Liver (tissue), 8 donors: ENCODE measurements at regions not wholly inside any gene's neighbourhood (a gene's known extent, or its start where the extent isn't known, plus 50 kb on each side); places are given as distances from the start of the nearest gene placed in this dataset.

ENCODE experiments used
- DNase-seq: peaks from one replicate; pipeline ENCODE4 v3.0.0-alpha.2; 2017; ENCODE audit warnings: low spot score
- H3K27ac ChIP-seq, 2 donors: one replicate each; pipeline ENCODE4 v1.7.0; 2013; ENCODE audit warnings: inconsistent platforms in 2 of 2, low read length in 2 of 2, control low read depth in 1 of 2, low read depth in 1 of 2, mild to moderate bottlenecking in 1 of 2
- H3K27me3 ChIP-seq, 4 donors: one replicate each; pipeline versions ENCODE4 v1.6.1 to v1.7.0; 2013; ENCODE audit warnings: low read length in 3 of 4, inconsistent platforms in 1 of 4, mild to moderate bottlenecking in 1 of 4, moderate library complexity in 1 of 4; ENCODE audit not compliant: control insufficient read depth in 4 of 4, insufficient read depth in 4 of 4
- H3K36me3 ChIP-seq, 4 donors: one replicate each; pipeline versions ENCODE4 v1.6.1 to v1.7.0; 2013; ENCODE audit warnings: low read length in 3 of 4, mild to moderate bottlenecking in 3 of 4, low read depth in 1 of 4, moderate library complexity in 1 of 4; ENCODE audit not compliant: control insufficient read depth in 4 of 4, insufficient read depth in 3 of 4
- H3K4me1 ChIP-seq, 4 donors: one replicate each; pipeline versions ENCODE4 v1.6.1 to v1.7.0; 2013; ENCODE audit warnings: low read length in 3 of 4, mild to moderate bottlenecking in 3 of 4, moderate library complexity in 1 of 4; ENCODE audit not compliant: control insufficient read depth in 4 of 4, insufficient read depth in 4 of 4
- H3K4me3 ChIP-seq, 3 donors: one replicate each; pipeline versions ENCODE4 v1.6.1 to v1.7.0; 2013; ENCODE audit warnings: low read length in 3 of 3, control low read depth in 1 of 3, low read depth in 1 of 3, mild to moderate bottlenecking in 1 of 3
- H3K9ac ChIP-seq, 2 donors: one replicate each; pipeline ENCODE4 v1.7.0; 2013; ENCODE audit warnings: low read length in 2 of 2, mild to moderate bottlenecking in 2 of 2, moderate library complexity in 2 of 2, control low read depth in 1 of 2, low read depth in 1 of 2
- H3K9me3 ChIP-seq, 4 donors: one replicate each; pipeline versions ENCODE4 v1.6.1 to v1.7.0; 2013; ENCODE audit warnings: low read length in 3 of 4; ENCODE audit not compliant: control insufficient read depth in 4 of 4
- EGR1 ChIP-seq, 2 donors: IDR thresholded peaks; 2 replicates each; pipeline ENCODE4 v1.6.1; 2016 to 2018; ENCODE audit warnings: antibody characterized with exemption in 2 of 2, low read depth in 2 of 2
- FOXA1 ChIP-seq: IDR thresholded peaks from 2 replicates; pipeline ENCODE4 v1.6.1; 2016; ENCODE audit warnings: antibody characterized with exemption
- FOXA2 ChIP-seq: IDR thresholded peaks from 2 replicates; pipeline ENCODE4 v1.6.1; 2016; ENCODE audit warnings: antibody characterized with exemption
- GABPA ChIP-seq, 2 donors: IDR thresholded peaks in 1 of 2; conservative IDR thresholded peaks in 1 of 2; 2 replicates each; pipeline ENCODE4 v1.6.1; 2016; ENCODE audit warnings: antibody characterized with exemption in 2 of 2, mild to moderate bottlenecking in 1 of 2, moderate library complexity in 1 of 2
- HNF4A ChIP-seq, 2 donors: conservative IDR thresholded peaks; 2 replicates each; pipeline ENCODE4 v1.6.1; 2016; ENCODE audit warnings: antibody characterized with exemption in 2 of 2, mild to moderate bottlenecking in 2 of 2
- HNF4G ChIP-seq: IDR thresholded peaks from 2 replicates; pipeline ENCODE4 v1.6.1; 2016; ENCODE audit warnings: antibody characterized with exemption
- JUND ChIP-seq, 2 donors: IDR thresholded peaks; 2 replicates each; pipeline ENCODE4 v1.6.1; 2016; ENCODE audit warnings: antibody characterized with exemption in 2 of 2
- MAX ChIP-seq: IDR thresholded peaks from 2 replicates; pipeline ENCODE4 v1.6.1; 2016; ENCODE audit warnings: antibody characterized with exemption
- NR2F2 ChIP-seq: IDR thresholded peaks from 2 replicates; pipeline ENCODE4 v1.6.1; 2016; ENCODE audit warnings: antibody characterized with exemption
- RAD21 ChIP-seq, 2 donors: IDR thresholded peaks; 2 replicates each; pipeline ENCODE4 v1.6.1; 2016; ENCODE audit warnings: antibody characterized with exemption in 2 of 2, mild to moderate bottlenecking in 2 of 2
- RXRA ChIP-seq, 2 donors: IDR thresholded peaks; 2 replicates each; pipeline ENCODE4 v1.6.1; 2017 to 2018; ENCODE audit warnings: antibody characterized with exemption in 2 of 2, mild to moderate bottlenecking in 1 of 2
- SP1 ChIP-seq: IDR thresholded peaks from 2 replicates; pipeline ENCODE4 v1.6.1; 2018; ENCODE audit warnings: antibody characterized with exemption, mild to moderate bottlenecking
- TAF1 ChIP-seq: conservative IDR thresholded peaks from 2 replicates; pipeline ENCODE4 v1.6.1; 2016; ENCODE audit warnings: antibody characterized with exemption, mild to moderate bottlenecking
- YY1 ChIP-seq: IDR thresholded peaks from 2 replicates; pipeline ENCODE4 v1.6.1; 2016; ENCODE audit warnings: antibody characterized with exemption, mild to moderate bottlenecking
- ZBTB33 ChIP-seq: IDR thresholded peaks from 2 replicates; pipeline ENCODE4 v1.6.1; 2016; ENCODE audit warnings: antibody characterized with exemption
- WGBS: extraction: QIAGEN DNeasy Blood & Tissue Kit; methylation state at CpG from one replicate; pipeline ENCODE4 v1.1.7; 2013; 5-methylcytosine and 5-hydroxymethylcytosine counted together
- TF ChIP-seq, protein P1 (sequence below): IDR thresholded peaks from 2 replicates; pipeline ENCODE4 v1.6.1; 2016; ENCODE audit warnings: antibody characterized with exemption
- TF ChIP-seq, protein P2 (sequence below): IDR thresholded peaks from 2 replicates; pipeline ENCODE4 v1.6.1; 2016; ENCODE audit warnings: antibody characterized with exemption, mild to moderate bottlenecking
- TF ChIP-seq, protein P3 (sequence below): fragments of 150-350 bp; IDR thresholded peaks from 2 replicates; pipeline ENCODE4 v1.5.1; 2017; ENCODE audit warnings: improper control_type of control experiment, low read depth, low read length; ENCODE audit not compliant: missing input control
- donor health status: healthy.
- donor health status: healthy.
- donor health status: healthy.
- donor health status: healthy.
- donor health status: healthy.

GRCh38 chr20:59413326-59413865 is 113.0 kb downstream of the EDN3 start:
- Histone ChIP-seq H3K27ac (no peak overlapping the region), H3K27me3 (peaks cover 0 to 2% (median 0%) of the 10 kb centered on the region in 4 donors), H3K4me3 (no peak overlapping the region), H3K9me3 (peaks cover 0 to 5% (median 0%) of the 10 kb centered on the region in 4 donors), H3K36me3 (no peaks in the 10 kb centered on the region), H3K4me1 (no peaks in the 10 kb centered on the region), H3K9ac (no peak overlapping the region)
- no peak for TF ChIP-seq MAX
- no peak for TF ChIP-seq JUND (IDR thresholded peaks at IDR 0.05)
- TF ChIP-seq YY1, result no peak
- TF ChIP-seq EGR1 (IDR thresholded peaks at IDR 0.05; ENCODE audit: low read depth in 2 of 2), result no peak
- WGBS, result 84% methylated on average over 6 of the region's 6 CpGs
- DNase-seq, result no peak

- Histone ChIP-seq H3K9me3 (peaks cover 0 to 5% (median 0%) of the 10 kb centered on the region in 4 donors), H3K9ac (no peak overlapping the region), H3K36me3 (no peaks in the 10 kb centered on the region), H3K27me3 (peaks cover 0 to 3% (median 0%) of the 10 kb centered on the region in 4 donors), H3K27ac (no peak overlapping the region), H3K4me3 (no peak overlapping the region), H3K4me1 (no peaks in the 10 kb centered on the region)
- DNase-seq, result no peak
- TF ChIP-seq, protein P1, sequence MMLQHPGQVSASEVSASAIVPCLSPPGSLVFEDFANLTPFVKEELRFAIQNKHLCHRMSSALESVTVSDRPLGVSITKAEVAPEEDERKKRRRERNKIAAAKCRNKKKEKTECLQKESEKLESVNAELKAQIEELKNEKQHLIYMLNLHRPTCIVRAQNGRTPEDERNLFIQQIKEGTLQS, result no peak
- TF ChIP-seq HNF4G, result no peak
- TF ChIP-seq, protein P2, sequence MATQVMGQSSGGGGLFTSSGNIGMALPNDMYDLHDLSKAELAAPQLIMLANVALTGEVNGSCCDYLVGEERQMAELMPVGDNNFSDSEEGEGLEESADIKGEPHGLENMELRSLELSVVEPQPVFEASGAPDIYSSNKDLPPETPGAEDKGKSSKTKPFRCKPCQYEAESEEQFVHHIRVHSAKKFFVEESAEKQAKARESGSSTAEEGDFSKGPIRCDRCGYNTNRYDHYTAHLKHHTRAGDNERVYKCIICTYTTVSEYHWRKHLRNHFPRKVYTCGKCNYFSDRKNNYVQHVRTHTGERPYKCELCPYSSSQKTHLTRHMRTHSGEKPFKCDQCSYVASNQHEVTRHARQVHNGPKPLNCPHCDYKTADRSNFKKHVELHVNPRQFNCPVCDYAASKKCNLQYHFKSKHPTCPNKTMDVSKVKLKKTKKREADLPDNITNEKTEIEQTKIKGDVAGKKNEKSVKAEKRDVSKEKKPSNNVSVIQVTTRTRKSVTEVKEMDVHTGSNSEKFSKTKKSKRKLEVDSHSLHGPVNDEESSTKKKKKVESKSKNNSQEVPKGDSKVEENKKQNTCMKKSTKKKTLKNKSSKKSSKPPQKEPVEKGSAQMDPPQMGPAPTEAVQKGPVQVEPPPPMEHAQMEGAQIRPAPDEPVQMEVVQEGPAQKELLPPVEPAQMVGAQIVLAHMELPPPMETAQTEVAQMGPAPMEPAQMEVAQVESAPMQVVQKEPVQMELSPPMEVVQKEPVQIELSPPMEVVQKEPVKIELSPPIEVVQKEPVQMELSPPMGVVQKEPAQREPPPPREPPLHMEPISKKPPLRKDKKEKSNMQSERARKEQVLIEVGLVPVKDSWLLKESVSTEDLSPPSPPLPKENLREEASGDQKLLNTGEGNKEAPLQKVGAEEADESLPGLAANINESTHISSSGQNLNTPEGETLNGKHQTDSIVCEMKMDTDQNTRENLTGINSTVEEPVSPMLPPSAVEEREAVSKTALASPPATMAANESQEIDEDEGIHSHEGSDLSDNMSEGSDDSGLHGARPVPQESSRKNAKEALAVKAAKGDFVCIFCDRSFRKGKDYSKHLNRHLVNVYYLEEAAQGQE, result no peak
- no peak for TF ChIP-seq MAX
- no peak for TF ChIP-seq HNF4A (conservative IDR thresholded peaks at IDR 0.05)
- TF ChIP-seq RAD21 (IDR thresholded peaks at IDR 0.05), result no peak
- TF ChIP-seq EGR1 (IDR thresholded peaks at IDR 0.05; ENCODE audit: low read depth in 2 of 2), result no peak
- no peak for TF ChIP-seq FOXA1
- no peak for TF ChIP-seq FOXA2
- TF ChIP-seq TAF1, result no peak
- TF ChIP-seq RXRA (IDR thresholded peaks at IDR 0.05), result no peak
- no peak for TF ChIP-seq NR2F2
- no peak for TF ChIP-seq ZBTB33
- TF ChIP-seq, protein P3, sequence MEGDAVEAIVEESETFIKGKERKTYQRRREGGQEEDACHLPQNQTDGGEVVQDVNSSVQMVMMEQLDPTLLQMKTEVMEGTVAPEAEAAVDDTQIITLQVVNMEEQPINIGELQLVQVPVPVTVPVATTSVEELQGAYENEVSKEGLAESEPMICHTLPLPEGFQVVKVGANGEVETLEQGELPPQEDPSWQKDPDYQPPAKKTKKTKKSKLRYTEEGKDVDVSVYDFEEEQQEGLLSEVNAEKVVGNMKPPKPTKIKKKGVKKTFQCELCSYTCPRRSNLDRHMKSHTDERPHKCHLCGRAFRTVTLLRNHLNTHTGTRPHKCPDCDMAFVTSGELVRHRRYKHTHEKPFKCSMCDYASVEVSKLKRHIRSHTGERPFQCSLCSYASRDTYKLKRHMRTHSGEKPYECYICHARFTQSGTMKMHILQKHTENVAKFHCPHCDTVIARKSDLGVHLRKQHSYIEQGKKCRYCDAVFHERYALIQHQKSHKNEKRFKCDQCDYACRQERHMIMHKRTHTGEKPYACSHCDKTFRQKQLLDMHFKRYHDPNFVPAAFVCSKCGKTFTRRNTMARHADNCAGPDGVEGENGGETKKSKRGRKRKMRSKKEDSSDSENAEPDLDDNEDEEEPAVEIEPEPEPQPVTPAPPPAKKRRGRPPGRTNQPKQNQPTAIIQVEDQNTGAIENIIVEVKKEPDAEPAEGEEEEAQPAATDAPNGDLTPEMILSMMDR, result no peak
- no peak for TF ChIP-seq GABPA (IDR thresholded peaks at IDR 0.05 in 1 of 2, conservative IDR thresholded peaks at IDR 0.05 in 1 of 2)
- TF ChIP-seq JUND (IDR thresholded peaks at IDR 0.05), result no peak
- TF ChIP-seq SP1, result no peak
- no peak for TF ChIP-seq YY1
- 88% methylated on average over 18 of the region's 18 CpGs for WGBS
Measured at GRCh38 chr20:59414936-59415623, 114.7 kb downstream of the EDN3 start.
